WTC11 (cell line): ENCODE measurements at regions not wholly inside any gene's neighbourhood (a gene's known extent, or its start where the extent isn't known, plus 50 kb on each side); places are given as distances from the start of the nearest gene placed in this dataset.
A peak's percentile ranks its signal among the peaks of the same experiment; 100 is the strongest.

Source experiments
- ATAC-seq: fragments of 200-7000 bp; cut with Tn5 transposase; 2 replicates; pipeline ENCODE4 v1.10.0; 2021; ENCODE audit warnings: mild to moderate bottlenecking, moderate library complexity
- CTCF ChIA-PET: fragments of 300-600 bp; sonication (Branson Sonifier 250); formaldehyde crosslinking; loops from one replicate; lab custom pipeline; 2021; ENCODE audit warnings: antibody characterized with exemption; lab: Charles Lee
- POLR2A ChIA-PET: fragments of 350-600 bp; sonication (Branson Sonifier 250); formaldehyde crosslinking; loops from one replicate; lab custom pipeline; 2021; ENCODE audit warnings: antibody characterized with exemption; lab: Charles Lee
- DNase-seq: peaks from one replicate; pipeline ENCODE4 v3.0.0; 2021; ENCODE audit warnings: low spot score
- H3K27ac Mint-ChIP-seq: 2 replicates; pipeline ENCODE4 v1.8.0; 2021; ENCODE audit warnings: mixed read lengths
- H3K27me3 Mint-ChIP-seq: 2 replicates; pipeline ENCODE4 v1.8.0; 2021; ENCODE audit warnings: low read depth, mild to moderate bottlenecking, moderate library complexity, mixed read lengths
- H3K36me3 Mint-ChIP-seq: 2 replicates; pipeline ENCODE4 v1.8.0; 2021; ENCODE audit warnings: mixed read lengths
- H3K4me1 Mint-ChIP-seq: 2 replicates; pipeline ENCODE4 v1.8.0; 2022; ENCODE audit warnings: mixed read lengths
- H3K4me3 Mint-ChIP-seq: 2 replicates; pipeline ENCODE4 v1.8.0; 2021; ENCODE audit warnings: mild to moderate bottlenecking, moderate library complexity, mixed read lengths
- H3K9me3 Mint-ChIP-seq: 2 replicates; pipeline ENCODE4 v1.8.0; 2021; ENCODE audit warnings: mixed read lengths
- ARID4B ChIP-seq: sonication (generic); formaldehyde crosslinking; IDR thresholded peaks from 2 replicates; pipeline ENCODE4 v1.8.0; 2023; ENCODE audit warnings: missing genetic modification reagents, mild to moderate bottlenecking, borderline replicate concordance
- ATF6 ChIP-seq: sonication (generic); formaldehyde crosslinking; IDR thresholded peaks from 2 replicates; pipeline ENCODE4 v1.8.1; 2023; ENCODE audit warnings: mild to moderate bottlenecking, missing genetic modification reagents
- ELF4 ChIP-seq: sonication (generic); formaldehyde crosslinking; IDR thresholded peaks from 2 replicates; pipeline ENCODE4 v1.8.1; 2022; ENCODE audit warnings: low read depth, mild to moderate bottlenecking, moderate library complexity, missing genetic modification reagents
- ESRRA ChIP-seq: sonication (generic); formaldehyde crosslinking; IDR thresholded peaks from 2 replicates; pipeline ENCODE4 v1.8.1; 2022; ENCODE audit warnings: mild to moderate bottlenecking, missing genetic modification reagents, borderline replicate concordance
- GABPB1 ChIP-seq: sonication (generic); formaldehyde crosslinking; IDR thresholded peaks from 2 replicates; pipeline ENCODE4 v1.8.1; 2023; ENCODE audit warnings: mild to moderate bottlenecking, missing genetic modification reagents
- GTF2I ChIP-seq: fragments of 250-450 bp; sonication (Bioruptor Pico); conservative IDR thresholded peaks from 2 replicates; pipeline ENCODE4 v1.4.0; 2021; ENCODE audit warnings: mild to moderate bottlenecking
- IRF1 ChIP-seq: sonication (generic); formaldehyde crosslinking; IDR thresholded peaks from 2 replicates; pipeline ENCODE4 v1.8.0; 2023; ENCODE audit warnings: missing genetic modification reagents
- MLX ChIP-seq: sonication (generic); formaldehyde crosslinking; IDR thresholded peaks from 2 replicates; pipeline ENCODE4 v1.8.1; 2023; ENCODE audit warnings: mild to moderate bottlenecking, missing genetic modification reagents, moderate library complexity
- NFATC4 ChIP-seq: fragments of 250-450 bp; sonication (Bioruptor Pico); IDR thresholded peaks from 2 replicates; pipeline ENCODE4 v1.9.0; 2021; ENCODE audit warnings: mild to moderate bottlenecking
- OVOL2 ChIP-seq: fragments of 250-450 bp; sonication (Bioruptor Pico); IDR thresholded peaks from 2 replicates; pipeline ENCODE4 v1.9.0; 2021; ENCODE audit warnings: mild to moderate bottlenecking, borderline replicate concordance
- RELA ChIP-seq: sonication (generic); formaldehyde crosslinking; IDR thresholded peaks from 2 replicates; pipeline ENCODE4 v1.8.1; 2022; ENCODE audit warnings: missing genetic modification reagents, mild to moderate bottlenecking, borderline replicate concordance
- SMAD4 ChIP-seq: sonication (generic); formaldehyde crosslinking; IDR thresholded peaks from 2 replicates; pipeline ENCODE4 v1.8.0; 2022; ENCODE audit warnings: mild to moderate bottlenecking, missing genetic modification reagents
- STAT6 ChIP-seq: sonication (generic); formaldehyde crosslinking; conservative IDR thresholded peaks from 2 replicates; pipeline ENCODE4 v1.8.1; 2023; ENCODE audit warnings: mild to moderate bottlenecking, low read depth, missing genetic modification reagents, moderate library complexity
- TCF7 ChIP-seq: sonication (generic); formaldehyde crosslinking; IDR thresholded peaks from 2 replicates; pipeline ENCODE4 v1.8.0; 2022; ENCODE audit warnings: mild to moderate bottlenecking, low read depth, missing genetic modification reagents, moderate library complexity
- ZNF317 ChIP-seq: sonication (generic); formaldehyde crosslinking; IDR thresholded peaks from 2 replicates; pipeline ENCODE4 v1.8.1; 2023; ENCODE audit warnings: low read depth, mild to moderate bottlenecking, moderate library complexity, missing genetic modification reagents, borderline replicate concordance
- ZNF423 ChIP-seq: fragments of 250-450 bp; sonication (Bioruptor Pico); IDR thresholded peaks from 2 replicates; pipeline ENCODE4 v2.1.2; 2022; ENCODE audit warnings: mild to moderate bottlenecking, moderate library complexity
- ZNF532 ChIP-seq: fragments of 250-450 bp; sonication (Bioruptor Pico); IDR thresholded peaks from 2 replicates; pipeline ENCODE4 v1.9.0; 2021; ENCODE audit warnings: mild to moderate bottlenecking, borderline replicate concordance

- TF ChIP-seq ZNF317 (CRISPR knock-in tag), result no peak
Measured at GRCh38 chr18:41373612-41374011, 581.4 kb upstream of the PIK3C3 start (continued).

- DNase-seq (no peak), ATAC-seq (peak; percentile 41)
- H3K27ac Mint-ChIP-seq, result no peak overlapping the region
- CTCF ChIA-PET, result no interaction called here
- POLR2A ChIA-PET, result no interaction called here
- peaks cover 13% of the 10 kb centered on the region for H3K36me3 Mint-ChIP-seq
- no peak overlapping the region for H3K4me3 Mint-ChIP-seq
- no peak for TF ChIP-seq TCF7 (CRISPR knock-in tag)
- TF ChIP-seq MLX (CRISPR knock-in tag), result no peak
- TF ChIP-seq OVOL2 (CRISPR knock-in tag), result no peak
- no peak for TF ChIP-seq ZNF423 (CRISPR knock-in tag)
- no peak for TF ChIP-seq SMAD4
- TF ChIP-seq ARID4B (CRISPR knock-in tag), result no peak
- TF ChIP-seq ESRRA (CRISPR knock-in tag), result no peak
- no peak for TF ChIP-seq NFATC4
- no peak for TF ChIP-seq GABPB1 (CRISPR knock-in tag)
- TF ChIP-seq ATF6 (CRISPR knock-in tag), result no peak
- TF ChIP-seq ZNF532 (CRISPR knock-in tag), result no peak
- no peak for TF ChIP-seq IRF1
- TF ChIP-seq GTF2I (CRISPR knock-in tag), result no peak
- TF ChIP-seq ELF4 (CRISPR knock-in tag), result no peak
- no peak for TF ChIP-seq RELA
- no peak for TF ChIP-seq STAT6 (CRISPR knock-in tag)
- H3K4me1 Mint-ChIP-seq, result peaks cover 41% of the 10 kb centered on the region
- H3K27me3 Mint-ChIP-seq, result no peaks in the 10 kb centered on the region
- H3K9me3 Mint-ChIP-seq, result peaks cover 11% of the 10 kb centered on the region
Measured at GRCh38 chr18:41372046-41372665, 582.9 kb upstream of the PIK3C3 start.
